HT1080 (cell line): ENCODE measurements at regions not wholly inside any gene's neighbourhood (a gene's known extent, or its start where the extent isn't known, plus 50 kb on each side); places are given as distances from the start of the nearest gene placed in this dataset. TPM values are rescaled to one million over a fixed set of nuclear protein-coding genes. Genes with fewer than 3 reads are reported as not detected.

ENCODE experiments used
- DNase-seq: peaks from one replicate; pipeline ENCODE4 v3.0.0-alpha.2; 2015; ENCODE audit warnings: low read depth
- small RNA-seq: library from RNA; depleted of rRNA; stranded (forward); fragments of <200 nt; gene quantifications from one replicate; pipeline ENCODE3, GENCODE V24; 2014

DNA sequence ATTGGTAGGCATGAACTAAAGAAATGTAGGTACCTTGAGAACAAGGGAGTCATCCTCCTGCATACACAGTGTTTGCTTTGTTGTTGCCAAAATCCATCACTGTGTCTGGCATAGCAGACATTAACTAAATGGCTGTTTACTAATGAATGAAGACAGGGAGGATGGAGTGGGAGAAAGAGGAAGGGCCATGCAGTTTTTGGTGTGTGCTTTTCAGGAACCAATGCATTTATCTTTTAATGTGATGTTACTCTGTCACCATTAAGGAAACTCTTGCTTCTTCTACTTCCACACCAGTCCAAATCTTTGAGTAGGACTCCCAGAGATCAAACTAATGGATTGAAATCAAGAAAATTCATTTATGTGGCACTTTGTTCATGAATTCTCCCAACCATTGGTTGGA lies 55.6 kb upstream of the DUSP10 start:
- no peak for DNase-seq

DNA sequence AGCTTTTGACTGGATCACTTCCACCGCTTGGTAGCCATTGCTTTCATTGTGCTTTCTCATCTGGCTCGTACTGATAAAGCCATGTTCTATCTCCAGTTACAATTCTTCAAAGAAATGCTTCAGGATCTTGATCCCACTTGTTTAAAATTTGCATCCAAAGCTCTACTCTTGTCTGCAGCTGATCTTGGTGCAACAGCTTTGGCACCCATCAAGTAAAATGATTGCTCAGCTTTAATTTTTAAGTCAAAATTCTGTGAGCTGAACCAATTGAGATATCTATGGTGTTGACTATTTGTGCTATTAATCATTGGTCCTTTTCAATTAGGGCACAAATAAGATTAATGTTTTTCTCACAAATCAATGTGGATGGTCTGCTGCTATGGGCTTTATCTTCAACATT lies 54.8 kb upstream of the DUSP10 start:
- DNase-seq: no peak

DNA sequence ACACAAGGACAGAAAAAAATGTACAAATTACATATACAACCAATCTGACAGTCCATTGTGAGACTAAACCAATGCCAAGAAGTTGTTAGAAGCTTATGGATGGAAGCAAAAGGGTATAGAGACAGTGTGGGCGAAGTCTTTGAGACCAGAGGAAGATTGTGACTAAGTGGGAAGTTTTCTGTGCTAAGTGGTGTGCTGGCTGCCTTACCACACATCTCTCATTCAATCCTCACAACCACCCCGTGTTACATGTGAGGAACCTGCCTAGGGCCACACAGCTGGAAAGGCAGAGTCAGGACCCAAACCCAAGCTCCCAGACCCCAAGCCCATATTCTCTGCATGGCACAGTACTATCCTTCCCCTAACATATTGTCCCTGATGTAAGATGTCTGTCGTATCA lies 53.5 kb upstream of the DUSP10 start:
- no peak for DNase-seq

DNA sequence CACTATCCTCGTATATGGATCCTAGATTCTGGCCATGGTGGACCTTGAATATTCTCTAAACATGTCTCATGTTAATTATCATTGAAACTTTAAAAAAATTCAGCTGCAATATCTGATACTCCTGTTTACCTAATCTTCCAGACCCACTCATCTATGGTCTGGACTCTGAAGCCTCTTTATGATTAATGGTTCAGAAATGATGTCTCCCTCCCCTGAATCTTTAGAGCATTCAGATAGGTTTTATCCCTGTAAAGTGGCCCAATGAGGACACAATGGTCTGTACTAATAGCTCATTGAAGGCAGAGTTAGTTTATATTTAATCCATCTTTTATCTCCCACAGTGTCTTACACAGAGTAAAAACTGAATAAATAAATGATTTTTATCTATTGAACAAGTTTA lies 53.0 kb upstream of the DUSP10 start:
- no peak for DNase-seq

DNA sequence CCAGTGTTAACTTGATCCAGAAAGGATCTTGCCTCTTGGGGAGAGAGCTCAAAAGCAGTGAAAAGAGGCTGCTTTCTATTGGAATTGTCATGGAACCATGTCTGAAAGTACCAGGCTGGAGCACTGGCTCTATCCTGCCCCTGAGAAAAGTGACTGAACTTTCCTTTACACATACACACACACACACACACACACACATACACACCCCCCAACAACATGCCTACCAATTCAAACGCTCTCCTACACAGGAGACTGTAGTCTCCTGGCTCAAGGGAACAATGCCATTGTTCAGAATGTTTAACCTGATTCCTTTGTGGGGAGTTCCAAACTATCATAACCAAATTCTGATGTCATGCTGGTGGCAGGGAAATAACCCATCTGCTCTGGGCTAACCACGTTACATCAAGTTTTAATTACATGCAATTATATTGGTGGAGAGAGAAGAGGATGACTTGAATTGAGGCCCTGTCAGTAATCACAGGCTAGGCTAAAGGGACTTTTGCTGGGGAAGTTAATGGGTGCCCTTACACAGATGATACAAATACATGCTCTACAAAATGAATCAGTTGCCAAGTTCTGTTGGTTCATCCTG lies 52.3 kb upstream of the DUSP10 start:
- DNase-seq: peak; percentile 49

DNA sequence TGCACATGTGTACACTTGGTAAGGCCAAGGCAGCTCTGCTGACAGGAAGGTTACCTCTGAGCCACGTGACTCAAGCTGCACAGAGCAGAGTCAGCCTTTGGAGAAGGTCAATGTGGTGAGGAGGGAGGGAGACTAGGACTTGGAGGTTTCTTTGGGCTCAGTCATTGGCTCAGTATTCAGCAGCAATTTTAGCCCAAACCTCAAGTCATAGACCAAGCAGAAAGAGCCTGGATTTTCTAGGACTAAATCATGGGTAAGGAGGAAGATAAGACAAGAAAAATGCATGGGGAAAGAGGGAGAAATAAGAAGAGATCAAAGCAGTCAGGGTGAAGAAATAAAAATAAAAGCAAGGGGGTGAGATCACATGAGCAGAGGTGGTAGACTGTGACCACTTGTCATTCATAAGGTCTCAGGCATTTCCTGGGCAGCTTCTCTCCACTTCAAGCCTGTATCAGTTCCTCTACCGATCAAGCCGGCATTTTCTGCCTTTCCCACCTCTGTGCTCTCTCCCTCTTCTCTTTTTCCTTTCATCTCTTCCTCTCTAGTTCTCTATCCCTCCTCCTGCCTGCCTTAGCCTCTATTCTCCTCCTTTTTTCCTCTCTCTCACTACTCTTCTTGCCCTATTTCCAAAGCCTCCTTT lies 51.7 kb upstream of the DUSP10 start:
- DNase-seq: peak; percentile 48

DNA sequence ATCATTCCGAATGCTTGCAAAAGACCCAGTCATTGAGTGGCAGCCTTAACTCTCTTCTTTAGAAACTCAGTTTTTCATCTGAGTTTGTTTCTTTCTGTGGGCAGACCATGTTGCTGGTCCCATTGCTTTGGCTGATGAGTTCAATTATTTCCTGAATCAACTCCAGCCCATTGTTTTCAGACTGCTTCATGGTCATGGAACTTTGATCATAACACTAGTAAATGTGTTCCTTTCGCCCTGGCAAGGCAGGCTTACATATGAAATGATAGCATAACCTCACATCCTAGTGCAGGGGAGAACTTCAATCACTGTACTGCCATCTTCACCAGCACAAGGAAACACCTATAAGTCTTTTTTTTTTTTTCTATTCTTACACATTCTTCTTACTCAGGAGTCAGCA lies 50.0 kb upstream of the DUSP10 start:
- no peak for DNase-seq

Small RNAs in the stretch of these regions (small RNA-seq; reads per million reads assigned to genes)
- gene RNU6-403P: not detected
